Stomach (tissue), 8 donors: ENCODE measurements at regions not wholly inside any gene's neighbourhood (a gene's known extent, or its start where the extent isn't known, plus 50 kb on each side); places are given as distances from the start of the nearest gene placed in this dataset.
"Not testable (repeated sequence)": the region's sequence is repeated elsewhere in the genome, so short reads cannot be mapped to it uniquely, and the experiment has no call there.

Source experiments
- DNase-seq, 2 donors: peaks; one replicate each; pipeline versions ENCODE4 v3.0.0 to v3.0.0-alpha.2; 2013 to 2019
- H3K27ac ChIP-seq, 5 donors: fragments of 200-600 bp in 4 of 5; sonication (generic) in 4 of 5; one replicate each; pipeline ENCODE4 v1.5.1; 2013 to 2019; ENCODE audit warnings: mild to moderate bottlenecking in 1 of 5, moderate library complexity in 1 of 5
- H3K27me3 ChIP-seq, 3 donors: fragments of 200-600 bp; sonication (generic); one replicate each; pipeline ENCODE4 v1.5.1; 2017 to 2019; ENCODE audit warnings: mixed run types in 1 of 3
- H3K36me3 ChIP-seq, 4 donors: fragments of 200-600 bp; sonication (generic); 1 replicate in 3 of 4; 2 replicates in 1 of 4; pipeline ENCODE4 v1.5.1; 2016 to 2019
- H3K4me1 ChIP-seq, 4 donors: fragments of 200-600 bp; sonication (generic); one replicate each; pipeline ENCODE4 v1.5.1; 2016 to 2019
- H3K4me3 ChIP-seq, 4 donors: fragments of 200-600 bp; sonication (generic) in 3 of 4; one replicate each; pipeline ENCODE4 v1.5.1; 2016 to 2019; ENCODE audit warnings: mild to moderate bottlenecking in 1 of 4
- H3K9me3 ChIP-seq, 4 donors: fragments of 200-600 bp; sonication (generic); one replicate each; pipeline ENCODE4 v1.5.1; 2016 to 2019
- CTCF ChIP-seq, 7 experiments: fragments of 450-650 bp in 4 of 7; fragments of 200-600 bp in 3 of 7; sonication (generic) in 3 of 7; IDR thresholded peaks; one replicate each; pipeline ENCODE4 v1.5.1; 2016 to 2019; ENCODE audit warnings: antibody characterized with exemption in 7 of 7, control low read depth in 2 of 7, mild to moderate bottlenecking in 1 of 7
- EP300 ChIP-seq: sonication (generic); formaldehyde crosslinking; IDR thresholded peaks from one replicate; pipeline ENCODE4 v1.6.1; 2017; ENCODE audit warnings: antibody characterized with exemption
- POLR2A ChIP-seq, 4 donors: fragments of 450-650 bp; IDR thresholded peaks; one replicate each; pipeline ENCODE4 v1.6.1; 2016; ENCODE audit warnings: antibody characterized with exemption in 4 of 4, control low read depth in 2 of 4, mild to moderate bottlenecking in 1 of 4, moderate library complexity in 1 of 4
- POLR2AphosphoS5 ChIP-seq, 3 donors: sonication (generic); formaldehyde crosslinking; IDR thresholded peaks; one replicate each; pipeline ENCODE4 v1.6.1; 2016; ENCODE audit warnings: antibody characterized with exemption in 3 of 3
- whole genome bisulfite sequencing, 5 donors: extraction: QIAGEN DNeasy Blood & Tissue Kit in 3 of 5; methylation state at CpG; one replicate each; pipeline versions ENCODE4 v1.1.5 to v1.1.7; 2013 to 2018; 5-methylcytosine and 5-hydroxymethylcytosine counted together
- intact Hi-C: fragments of 100-400 bp; cut with DNase I; formaldehyde crosslinking; loops from one replicate; pipeline ENCODE4 v1.15.1; 2023; ENCODE audit warnings: low total_unique reads
- donor health status: healthy with polysubstance abuse.
- donor health status: Bipolar disorder and iron deficiency.
- donor health status: healthy.

- Histone ChIP-seq H3K9me3 (peaks cover 0 to 17% (median 0%) of the 10 kb centered on the region in 4 donors), H3K4me3 (no peak overlapping the region), H3K36me3 (no peaks in the 10 kb centered on the region), H3K4me1 (no peaks in the 10 kb centered on the region), H3K27ac (no peak overlapping the region), H3K27me3 (no peaks in the 10 kb centered on the region)
- TF ChIP-seq POLR2A (IDR thresholded peaks at IDR 0.05) (no peak), EP300 (no peak), POLR2AphosphoS5 (IDR thresholded peaks at IDR 0.05) (no peak), CTCF (IDR thresholded peaks at IDR 0.05) (no peak)
- WGBS, 5 donors: 90 to 97% (median 96%) methylated on average over 3 of the region's 3 CpGs
- intact Hi-C loops: no loop called here
- no peak for DNase-seq
Observed at GRCh38 chr10:64682043-64682442, 1160.8 kb downstream of the REEP3 start.

- H3K27ac ChIP-seq: no peak overlapping the region
- H3K27me3 ChIP-seq: no peaks in the 10 kb centered on the region
- no peaks in the 10 kb centered on the region for H3K36me3 ChIP-seq
- intact Hi-C loops: no loop called here
- no peak for DNase-seq
- H3K9me3 ChIP-seq: no peaks in the 10 kb centered on the region
- TF ChIP-seq EP300: no peak
- TF ChIP-seq POLR2AphosphoS5 (IDR thresholded peaks at IDR 0.05): no peak
- no peak for TF ChIP-seq POLR2A (IDR thresholded peaks at IDR 0.05)
- no peak for TF ChIP-seq CTCF (IDR thresholded peaks at IDR 0.05)
- WGBS, 5 donors: 65 to 74% (median 70%) methylated on average over 3 of the region's 3 CpGs
- H3K4me3 ChIP-seq: no peak overlapping the region
- no peaks in the 10 kb centered on the region for H3K4me1 ChIP-seq
Observed at GRCh38 chr10:64690194-64690593, 1169.0 kb downstream of the REEP3 start.

GRCh38 chr10:64699244-64699643 is 1178.0 kb downstream of the REEP3 start:
- Histone ChIP-seq H3K27me3 (no peaks in the 10 kb centered on the region), H3K4me1 (no peaks in the 10 kb centered on the region), H3K9me3 (no peaks in the 10 kb centered on the region), H3K36me3 (no peaks in the 10 kb centered on the region), H3K27ac (no peak overlapping the region), H3K4me3 (no peak overlapping the region)
- 30 to 54% (median 50%) methylated on average over 3 of the region's 3 CpGs for WGBS, 5 donors
- no peak for TF ChIP-seq EP300
- no peak for TF ChIP-seq POLR2AphosphoS5 (IDR thresholded peaks at IDR 0.05)
- no peak for TF ChIP-seq CTCF (IDR thresholded peaks at IDR 0.05)
- TF ChIP-seq POLR2A (IDR thresholded peaks at IDR 0.05): no peak
- intact Hi-C loops: no loop called here
- no peak for DNase-seq

- intact Hi-C loops, H3K27ac ChIP-seq, H3K4me3 ChIP-seq, H3K9me3 ChIP-seq, DNase-seq, H3K36me3 ChIP-seq, H3K27me3 ChIP-seq, H3K4me1 ChIP-seq: not testable (repeated sequence)
- 51 to 92% (median 56%) methylated on average over 3 of the region's 3 CpGs for WGBS, 5 donors
Observed at GRCh38 chr10:64702086-64702485, 1180.9 kb downstream of the REEP3 start.

- Histone ChIP-seq H3K27ac (no peak overlapping the region), H3K4me1 (no peaks in the 10 kb centered on the region), H3K9me3 (no peaks in the 10 kb centered on the region), H3K27me3 (no peaks in the 10 kb centered on the region), H3K4me3 (no peak overlapping the region), H3K36me3 (no peaks in the 10 kb centered on the region)
- intact Hi-C loops: no loop called here
- DNase-seq: no peak
- 78 to 92% (median 87%) methylated on average over 3 of the region's 3 CpGs for WGBS, 5 donors
- TF ChIP-seq POLR2AphosphoS5 (IDR thresholded peaks at IDR 0.05) (no peak), CTCF (IDR thresholded peaks at IDR 0.05) (no peak)
Observed at GRCh38 chr10:64708884-64709681, 1187.9 kb downstream of the REEP3 start.
